ENCODE measurements at regions not wholly inside any gene's neighbourhood (a gene's known extent, or its start where the extent isn't known, plus 50 kb on each side); places are given as distances from the start of the nearest gene placed in this dataset.
A peak's percentile ranks its signal among the peaks of the same experiment; 100 is the strongest.

GRCh38 chr2:195482010-195482409, 175.0 kb upstream of the SLC39A10 start:
- no peak for DNase-seq
- Histone ChIP-seq H3K23ac (ENCODE audit: low read length) (no peak overlapping the region), H3K4me2 (ENCODE audit: low read length) (no peak overlapping the region), H2BK12ac (ENCODE audit: low read length) (no peak overlapping the region), H3K14ac (ENCODE audit: low read length) (no peak overlapping the region), H3K9me3 (ENCODE audit: insufficient read depth, low read depth, low read length) (no peaks in the 10 kb centered on the region), H3K36me3 (ENCODE audit: control insufficient read depth in 1 of 2, insufficient read depth in 2 of 2, low read length in 2 of 2) (no peaks in the 10 kb centered on the region), H4K12ac (ENCODE audit: low read depth, low read length) (no peak overlapping the region), H3K27ac (ENCODE audit: low read depth, low read length) (no peak overlapping the region), H3K27me3 (ENCODE audit: insufficient read depth, low read length) (no peaks in the 10 kb centered on the region), H3K18ac (ENCODE audit: low read length) (no peak overlapping the region), H4K8ac (ENCODE audit: low read depth, low read length) (no peak overlapping the region), H2AK5ac (ENCODE audit: low read length) (no peak overlapping the region), H3K79me1 (ENCODE audit: low read length) (peaks cover 16% of the 10 kb centered on the region), H3K4me3 (ENCODE audit: low read depth, low read length) (no peak overlapping the region), H3K9ac (ENCODE audit: low read length) (no peak overlapping the region), H2AFZ (ENCODE audit: insufficient read depth, low read length, poor library complexity) (no peak overlapping the region), H2BK120ac (ENCODE audit: insufficient read depth, low read length, poor library complexity) (no peak overlapping the region), H3K4ac (ENCODE audit: low read depth, low read length) (no peak overlapping the region), H4K91ac (ENCODE audit: low read depth, low read length) (no peak overlapping the region), H3K79me2 (ENCODE audit: control insufficient read depth, insufficient read depth, low read length, poor library complexity) (no peaks in the 10 kb centered on the region), H3K4me1 (ENCODE audit: control insufficient read depth in 1 of 2, insufficient read depth in 2 of 2, low read length in 2 of 2) (peaks cover 2 to 3% of the 10 kb centered on the region in 2 experiments), H2BK5ac (ENCODE audit: low read depth, low read length, poor library complexity) (no peak overlapping the region)
- WGBS (ENCODE audit: extremely low coverage, insufficient coverage, insufficient read length): no CpG with 5 or more reads among the region's 1 CpG

- DNase-seq: no peak
- Histone ChIP-seq H4K91ac (ENCODE audit: low read depth, low read length) (peak overlapping the region; percentile 45), H3K4ac (ENCODE audit: low read depth, low read length) (no peak overlapping the region), H3K4me3 (ENCODE audit: low read depth, low read length) (no peak overlapping the region), H3K9me3 (ENCODE audit: insufficient read depth, low read depth, low read length) (no peaks in the 10 kb centered on the region), H2AK5ac (ENCODE audit: low read length) (no peak overlapping the region), H2BK12ac (ENCODE audit: low read length) (peak overlapping the region; percentile 59), H4K12ac (ENCODE audit: low read depth, low read length) (no peak overlapping the region), H3K4me1 (ENCODE audit: control insufficient read depth in 1 of 2, insufficient read depth in 2 of 2, low read length in 2 of 2) (peaks cover 4 to 6% of the 10 kb centered on the region in 2 experiments), H2BK120ac (ENCODE audit: insufficient read depth, low read length, poor library complexity) (no peak overlapping the region), H3K27ac (ENCODE audit: low read depth, low read length) (no peak overlapping the region), H2AFZ (ENCODE audit: insufficient read depth, low read length, poor library complexity) (no peak overlapping the region), H3K36me3 (ENCODE audit: control insufficient read depth in 1 of 2, insufficient read depth in 2 of 2, low read length in 2 of 2) (no peaks in the 10 kb centered on the region), H3K27me3 (ENCODE audit: insufficient read depth, low read length) (no peaks in the 10 kb centered on the region), H3K9ac (ENCODE audit: low read length) (no peak overlapping the region), H3K79me1 (ENCODE audit: low read length) (peaks cover 31% of the 10 kb centered on the region), H3K18ac (ENCODE audit: low read length) (no peak overlapping the region), H3K79me2 (ENCODE audit: control insufficient read depth, insufficient read depth, low read length, poor library complexity) (no peaks in the 10 kb centered on the region), H4K8ac (ENCODE audit: low read depth, low read length) (no peak overlapping the region), H3K23ac (ENCODE audit: low read length) (no peak overlapping the region), H3K14ac (ENCODE audit: low read length) (no peak overlapping the region), H2BK5ac (ENCODE audit: low read depth, low read length, poor library complexity) (no peak overlapping the region), H3K4me2 (ENCODE audit: low read length) (no peak overlapping the region)
These were observed 176.9 kb upstream of the SLC39A10 start for GRCh38 chr2:195480121-195480520.

- H3K9me3 ChIP-seq (ENCODE audit: insufficient read depth, low read depth, low read length): no peaks in the 10 kb centered on the region
- H3K79me2 ChIP-seq (ENCODE audit: control insufficient read depth, insufficient read depth, low read length, poor library complexity): no peaks in the 10 kb centered on the region
- no peak overlapping the region for H3K14ac ChIP-seq (ENCODE audit: low read length)
- no peak overlapping the region for H3K4me3 ChIP-seq (ENCODE audit: low read depth, low read length)
- peak overlapping the region; percentile 78 for H2BK12ac ChIP-seq (ENCODE audit: low read length)
- H2BK5ac ChIP-seq (ENCODE audit: low read depth, low read length, poor library complexity): no peak overlapping the region
- H4K12ac ChIP-seq (ENCODE audit: low read depth, low read length): no peak overlapping the region
- H3K9ac ChIP-seq (ENCODE audit: low read length): no peak overlapping the region
- peaks cover 4 to 6% of the 10 kb centered on the region in 2 experiments for H3K4me1 ChIP-seq (ENCODE audit: control insufficient read depth in 1 of 2, insufficient read depth in 2 of 2, low read length in 2 of 2)
- WGBS (ENCODE audit: extremely low coverage, insufficient coverage, insufficient read length): no CpG with 5 or more reads among the region's 3 CpGs
- H3K23ac ChIP-seq (ENCODE audit: low read length): no peak overlapping the region
- H3K4ac ChIP-seq (ENCODE audit: low read depth, low read length): no peak overlapping the region
- H2AFZ ChIP-seq (ENCODE audit: insufficient read depth, low read length, poor library complexity): no peak overlapping the region
- no peaks in the 10 kb centered on the region for H3K36me3 ChIP-seq (ENCODE audit: control insufficient read depth in 1 of 2, insufficient read depth in 2 of 2, low read length in 2 of 2)
- peak overlapping the region; percentile 56 for H2AK5ac ChIP-seq (ENCODE audit: low read length)
- no peak overlapping the region for H3K18ac ChIP-seq (ENCODE audit: low read length)
- H3K4me2 ChIP-seq (ENCODE audit: low read length): no peak overlapping the region
- DNase-seq: no peak
- peak overlapping the region; percentile 18 for H2BK120ac ChIP-seq (ENCODE audit: insufficient read depth, low read length, poor library complexity)
- H3K79me1 ChIP-seq (ENCODE audit: low read length): peaks cover 33% of the 10 kb centered on the region
- H4K91ac ChIP-seq (ENCODE audit: low read depth, low read length): peak overlapping the region; percentile 54
- H3K27ac ChIP-seq (ENCODE audit: low read depth, low read length): no peak overlapping the region
- H3K27me3 ChIP-seq (ENCODE audit: insufficient read depth, low read length): no peaks in the 10 kb centered on the region
- no peak overlapping the region for H4K8ac ChIP-seq (ENCODE audit: low read depth, low read length)
These were observed 177.6 kb upstream of the SLC39A10 start for GRCh38 chr2:195479407-195479806.

- peaks cover 4 to 6% of the 10 kb centered on the region in 2 experiments for H3K4me1 ChIP-seq (ENCODE audit: control insufficient read depth in 1 of 2, insufficient read depth in 2 of 2, low read length in 2 of 2)
- peaks cover 38% of the 10 kb centered on the region for H3K79me1 ChIP-seq (ENCODE audit: low read length)
- no peak overlapping the region for H3K9ac ChIP-seq (ENCODE audit: low read length)
- no peak overlapping the region for H3K23ac ChIP-seq (ENCODE audit: low read length)
- peak overlapping the region; percentile 99 for H2BK5ac ChIP-seq (ENCODE audit: low read depth, low read length, poor library complexity)
- H3K27ac ChIP-seq (ENCODE audit: low read depth, low read length): peak overlapping the region; percentile 83
- peak overlapping the region; percentile 75 for H3K18ac ChIP-seq (ENCODE audit: low read length)
- no peak for DNase-seq
- H2BK120ac ChIP-seq (ENCODE audit: insufficient read depth, low read length, poor library complexity): peak overlapping the region; percentile 99
- H3K9me3 ChIP-seq (ENCODE audit: insufficient read depth, low read depth, low read length): no peaks in the 10 kb centered on the region
- peak overlapping the region; percentile 96 for H2BK12ac ChIP-seq (ENCODE audit: low read length)
- peak overlapping the region; percentile 87 for H4K12ac ChIP-seq (ENCODE audit: low read depth, low read length)
- H2AFZ ChIP-seq (ENCODE audit: insufficient read depth, low read length, poor library complexity): peak overlapping the region; percentile 71
- H3K4ac ChIP-seq (ENCODE audit: low read depth, low read length): peak overlapping the region; percentile 83
- no peaks in the 10 kb centered on the region for H3K27me3 ChIP-seq (ENCODE audit: insufficient read depth, low read length)
- no peak overlapping the region for H2AK5ac ChIP-seq (ENCODE audit: low read length)
- H3K36me3 ChIP-seq (ENCODE audit: control insufficient read depth in 1 of 2, insufficient read depth in 2 of 2, low read length in 2 of 2): no peaks in the 10 kb centered on the region
- H4K91ac ChIP-seq (ENCODE audit: low read depth, low read length): peak overlapping the region; percentile 95
- no peak overlapping the region for H3K4me3 ChIP-seq (ENCODE audit: low read depth, low read length)
- H3K14ac ChIP-seq (ENCODE audit: low read length): peak overlapping the region; percentile 92
- peak overlapping the region; percentile 60 for H4K8ac ChIP-seq (ENCODE audit: low read depth, low read length)
- no peak overlapping the region for H3K4me2 ChIP-seq (ENCODE audit: low read length)
- H3K79me2 ChIP-seq (ENCODE audit: control insufficient read depth, insufficient read depth, low read length, poor library complexity): no peaks in the 10 kb centered on the region
These were observed 179.0 kb upstream of the SLC39A10 start for GRCh38 chr2:195477996-195478382.

All from trophoblast cell (in vitro differentiated cells and primary cell).